Stomach (tissue), 8 donors: ENCODE measurements at regions not wholly inside any gene's neighbourhood (a gene's known extent, or its start where the extent isn't known, plus 50 kb on each side); places are given as distances from the start of the nearest gene placed in this dataset.

Experiments used
- DNase-seq, 2 donors: peaks; one replicate each; pipeline versions ENCODE4 v3.0.0 to v3.0.0-alpha.2; 2013 to 2019
- H3K27ac ChIP-seq, 5 donors: fragments of 200-600 bp in 4 of 5; sonication (generic) in 4 of 5; one replicate each; pipeline ENCODE4 v1.5.1; 2013 to 2019; ENCODE audit warnings: mild to moderate bottlenecking in 1 of 5, moderate library complexity in 1 of 5
- H3K27me3 ChIP-seq, 3 donors: fragments of 200-600 bp; sonication (generic); one replicate each; pipeline ENCODE4 v1.5.1; 2017 to 2019; ENCODE audit warnings: mixed run types in 1 of 3
- H3K36me3 ChIP-seq, 4 donors: fragments of 200-600 bp; sonication (generic); 1 replicate in 3 of 4; 2 replicates in 1 of 4; pipeline ENCODE4 v1.5.1; 2016 to 2019
- H3K4me1 ChIP-seq, 4 donors: fragments of 200-600 bp; sonication (generic); one replicate each; pipeline ENCODE4 v1.5.1; 2016 to 2019
- H3K4me3 ChIP-seq, 4 donors: fragments of 200-600 bp; sonication (generic) in 3 of 4; one replicate each; pipeline ENCODE4 v1.5.1; 2016 to 2019; ENCODE audit warnings: mild to moderate bottlenecking in 1 of 4
- H3K9me3 ChIP-seq, 4 donors: fragments of 200-600 bp; sonication (generic); one replicate each; pipeline ENCODE4 v1.5.1; 2016 to 2019
- EP300 ChIP-seq: sonication (generic); formaldehyde crosslinking; IDR thresholded peaks from one replicate; pipeline ENCODE4 v1.6.1; 2017; ENCODE audit warnings: antibody characterized with exemption
- POLR2A ChIP-seq, 4 donors: fragments of 450-650 bp; IDR thresholded peaks; one replicate each; pipeline ENCODE4 v1.6.1; 2016; ENCODE audit warnings: antibody characterized with exemption in 4 of 4, control low read depth in 2 of 4, mild to moderate bottlenecking in 1 of 4, moderate library complexity in 1 of 4
- POLR2AphosphoS5 ChIP-seq, 3 donors: sonication (generic); formaldehyde crosslinking; IDR thresholded peaks; one replicate each; pipeline ENCODE4 v1.6.1; 2016; ENCODE audit warnings: antibody characterized with exemption in 3 of 3
- WGBS, 5 donors: extraction: QIAGEN DNeasy Blood & Tissue Kit in 3 of 5; methylation state at CpG; one replicate each; pipeline versions ENCODE4 v1.1.5 to v1.1.7; 2013 to 2018; 5-methylcytosine and 5-hydroxymethylcytosine counted together
- intact Hi-C: fragments of 100-400 bp; cut with DNase I; formaldehyde crosslinking; loops from one replicate; pipeline ENCODE4 v1.15.1; 2023; ENCODE audit warnings: low total_unique reads
- TF ChIP-seq, protein P1 (sequence below), 7 experiments: fragments of 450-650 bp in 4 of 7; fragments of 200-600 bp in 3 of 7; sonication (generic) in 3 of 7; IDR thresholded peaks; one replicate each; pipeline ENCODE4 v1.5.1; 2016 to 2019; ENCODE audit warnings: antibody characterized with exemption in 7 of 7, control low read depth in 2 of 7, mild to moderate bottlenecking in 1 of 7
- donor health status: healthy with polysubstance abuse.
- donor health status: Bipolar disorder and iron deficiency.
- donor health status: healthy.

DNA sequence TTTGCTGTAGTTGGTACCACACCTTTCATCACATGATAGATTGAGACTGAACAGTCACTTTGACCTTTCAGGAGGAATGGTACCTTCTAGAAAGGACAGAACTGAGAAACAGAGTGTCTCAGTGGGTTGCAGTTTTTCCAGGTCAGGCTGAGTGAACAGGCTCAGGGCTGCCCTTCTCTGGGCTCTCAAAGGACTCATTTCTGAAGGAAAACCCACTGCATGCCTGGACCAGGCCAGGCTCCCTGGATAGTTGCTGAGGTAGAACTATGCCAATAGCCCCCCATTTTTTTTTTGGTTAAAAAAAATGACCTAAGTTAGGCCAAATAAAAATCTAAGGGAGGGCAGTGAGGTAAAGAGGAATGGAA is 148.1 kb upstream of the EGLN3 start:
- TF ChIP-seq POLR2AphosphoS5 (IDR thresholded peaks at IDR 0.05) (no peak), POLR2A (IDR thresholded peaks at IDR 0.05) (no peak), EP300 (no peak)
- TF ChIP-seq, protein P1, sequence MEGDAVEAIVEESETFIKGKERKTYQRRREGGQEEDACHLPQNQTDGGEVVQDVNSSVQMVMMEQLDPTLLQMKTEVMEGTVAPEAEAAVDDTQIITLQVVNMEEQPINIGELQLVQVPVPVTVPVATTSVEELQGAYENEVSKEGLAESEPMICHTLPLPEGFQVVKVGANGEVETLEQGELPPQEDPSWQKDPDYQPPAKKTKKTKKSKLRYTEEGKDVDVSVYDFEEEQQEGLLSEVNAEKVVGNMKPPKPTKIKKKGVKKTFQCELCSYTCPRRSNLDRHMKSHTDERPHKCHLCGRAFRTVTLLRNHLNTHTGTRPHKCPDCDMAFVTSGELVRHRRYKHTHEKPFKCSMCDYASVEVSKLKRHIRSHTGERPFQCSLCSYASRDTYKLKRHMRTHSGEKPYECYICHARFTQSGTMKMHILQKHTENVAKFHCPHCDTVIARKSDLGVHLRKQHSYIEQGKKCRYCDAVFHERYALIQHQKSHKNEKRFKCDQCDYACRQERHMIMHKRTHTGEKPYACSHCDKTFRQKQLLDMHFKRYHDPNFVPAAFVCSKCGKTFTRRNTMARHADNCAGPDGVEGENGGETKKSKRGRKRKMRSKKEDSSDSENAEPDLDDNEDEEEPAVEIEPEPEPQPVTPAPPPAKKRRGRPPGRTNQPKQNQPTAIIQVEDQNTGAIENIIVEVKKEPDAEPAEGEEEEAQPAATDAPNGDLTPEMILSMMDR (IDR thresholded peaks at IDR 0.05) = no peak
- peak overlapping the region in 2 of 5 donors; percentile 1 to 3 for H3K27ac ChIP-seq
- H3K9me3 ChIP-seq = no peaks in the 10 kb centered on the region
- peaks cover 12 to 25% (median 15%) of the 10 kb centered on the region in 4 donors for H3K4me1 ChIP-seq
- no peak overlapping the region for H3K4me3 ChIP-seq
- intact Hi-C loops = loop anchor here (10.0 kb wide), 1 partner anchor 254 kb away; no protein-coding TSS in a partner anchor
- no peaks in the 10 kb centered on the region for H3K27me3 ChIP-seq
- DNase-seq = no peak
- no peaks in the 10 kb centered on the region for H3K36me3 ChIP-seq

GRCh38 chr14:34098045-34098984 is 147.4 kb upstream of the EGLN3 start:
- DNase-seq = peak; percentile 46 to 78
- no peaks in the 10 kb centered on the region for H3K36me3 ChIP-seq
- WGBS, 5 donors = 23 to 38% (median 29%) methylated on average over 8 of the region's 8 CpGs
- H3K27me3 ChIP-seq = no peaks in the 10 kb centered on the region
- H3K9me3 ChIP-seq = no peaks in the 10 kb centered on the region
- H3K27ac ChIP-seq = peak overlapping the region; percentile 1 to 28 (median 11)
- intact Hi-C loops = loop anchor here (10.0 kb wide), 1 partner anchor 254 kb away; no protein-coding TSS in a partner anchor
- peaks cover 12 to 25% (median 15%) of the 10 kb centered on the region in 4 donors for H3K4me1 ChIP-seq
- no peak for TF ChIP-seq POLR2A (IDR thresholded peaks at IDR 0.05)
- TF ChIP-seq, protein P1 (IDR thresholded peaks at IDR 0.05) = peak in 5 of 7 experiments; percentile 28 to 68 (median 57)
- H3K4me3 ChIP-seq = no peak overlapping the region

DNA sequence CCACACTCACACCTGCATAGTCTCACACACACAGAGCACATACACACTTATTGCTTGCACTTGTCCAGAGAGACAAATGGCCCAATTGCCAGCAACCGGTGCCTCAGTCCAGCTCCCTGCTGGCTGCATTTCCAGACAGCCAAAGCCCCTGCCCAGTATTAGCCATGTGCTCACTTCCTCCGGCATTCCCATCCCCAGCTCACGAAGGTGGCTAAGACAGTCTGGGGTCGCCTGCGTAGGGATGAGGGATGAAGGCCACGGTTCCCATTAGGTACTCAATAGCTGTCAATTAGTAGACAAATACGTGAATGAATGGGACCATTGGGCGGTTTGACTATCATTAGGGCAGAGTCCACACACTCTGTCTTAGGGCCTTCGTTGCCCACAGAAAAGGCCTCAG is 146.8 kb upstream of the EGLN3 start:
- H3K27me3 ChIP-seq = no peaks in the 10 kb centered on the region
- intact Hi-C loops = loop anchor here (10.0 kb wide), 1 partner anchor 253 kb away; no protein-coding TSS in a partner anchor
- peaks cover 12 to 25% (median 15%) of the 10 kb centered on the region in 4 donors for H3K4me1 ChIP-seq
- DNase-seq = no peak
- no peaks in the 10 kb centered on the region for H3K9me3 ChIP-seq
- no peak overlapping the region for H3K4me3 ChIP-seq
- TF ChIP-seq, protein P1 (IDR thresholded peaks at IDR 0.05) = no peak
- TF ChIP-seq EP300 (no peak), POLR2A (IDR thresholded peaks at IDR 0.05) (no peak), POLR2AphosphoS5 (IDR thresholded peaks at IDR 0.05) (no peak)
- peak overlapping the region in 2 of 5 donors; percentile 11 to 28 for H3K27ac ChIP-seq
- 83 to 95% (median 89%) methylated on average over 9 of the region's 9 CpGs for WGBS, 5 donors
- no peaks in the 10 kb centered on the region for H3K36me3 ChIP-seq

DNA sequence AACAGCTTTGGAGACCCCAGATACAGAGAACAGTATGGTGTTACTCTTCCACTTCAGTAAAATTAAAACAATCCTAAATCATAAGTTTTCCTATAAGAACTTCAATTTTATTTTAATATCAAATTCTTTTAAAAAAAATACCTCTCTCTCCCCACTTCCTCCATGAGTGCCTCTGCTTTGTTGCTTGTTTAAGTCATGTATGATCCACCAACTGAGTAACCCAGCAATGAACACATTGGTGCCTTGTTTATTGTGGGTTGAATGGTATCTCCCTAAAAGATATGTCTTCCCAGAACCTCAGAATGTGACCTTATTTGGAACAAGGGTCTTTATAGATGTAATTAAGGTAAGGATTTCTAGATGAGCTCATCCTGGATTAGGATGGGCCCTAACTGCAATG is 143.5 kb upstream of the EGLN3 start:
- Histone ChIP-seq H3K9me3 (no peaks in the 10 kb centered on the region), H3K4me1 (peaks cover 12 to 19% (median 15%) of the 10 kb centered on the region in 4 donors), H3K4me3 (no peak overlapping the region), H3K27me3 (no peaks in the 10 kb centered on the region), H3K36me3 (no peaks in the 10 kb centered on the region), H3K27ac (no peak overlapping the region)
- intact Hi-C loops = loop anchor here (10.0 kb wide), 1 partner anchor 250 kb away; no protein-coding TSS in a partner anchor
- no peak for DNase-seq
- no peak for TF ChIP-seq POLR2AphosphoS5 (IDR thresholded peaks at IDR 0.05)
- no peak for TF ChIP-seq EP300
- TF ChIP-seq, protein P1 (IDR thresholded peaks at IDR 0.05) = no peak
- no peak for TF ChIP-seq POLR2A (IDR thresholded peaks at IDR 0.05)
